Heart left ventricle (tissue), 16 donors: ENCODE measurements at regions not wholly inside any gene's neighbourhood (a gene's known extent, or its start where the extent isn't known, plus 50 kb on each side); places are given as distances from the start of the nearest gene placed in this dataset.

Source experiments
- ATAC-seq, 4 donors: fragments of 200-7000 bp; cut with Tn5 transposase; one replicate each; pipeline ENCODE4 v1.9.1; 2020 to 2022; ENCODE audit warnings: moderate library complexity in 4 of 4, mild to moderate bottlenecking in 3 of 4, moderate number of reproducible peaks in 1 of 4
- DNase-seq, 5 donors: peaks; one replicate each; pipeline ENCODE4 v3.0.0-alpha.2; 2020
- H3K27ac ChIP-seq, 12 donors: fragments of 200-600 bp; sonication (generic) in 4 of 12; one replicate each; pipeline versions ENCODE4 v1.5.0 to v1.8.0; 2016 to 2022; ENCODE audit warnings: mild to moderate bottlenecking in 2 of 12
- H3K27me3 ChIP-seq, 9 donors: fragments of 200-600 bp; sonication (generic) in 2 of 9; one replicate each; pipeline versions ENCODE4 v1.5.1 to v1.8.0; 2016 to 2022; ENCODE audit warnings: mild to moderate bottlenecking in 3 of 9
- H3K36me3 ChIP-seq, 9 donors: fragments of 200-600 bp; sonication (generic) in 2 of 9; one replicate each; pipeline versions ENCODE4 v1.5.0 to v1.8.0; 2018 to 2022; ENCODE audit warnings: mild to moderate bottlenecking in 2 of 9
- H3K4me1 ChIP-seq, 12 donors: fragments of 200-600 bp; sonication (generic) in 4 of 12; one replicate each; pipeline versions ENCODE4 v1.5.0 to v1.8.0; 2016 to 2022; ENCODE audit warnings: mild to moderate bottlenecking in 3 of 12
- H3K4me3 ChIP-seq, 12 donors: fragments of 200-600 bp; sonication (generic) in 4 of 12; one replicate each; pipeline versions ENCODE4 v1.5.0 to v1.8.0; 2017 to 2022; ENCODE audit warnings: mild to moderate bottlenecking in 9 of 12, moderate library complexity in 4 of 12
- H3K9me3 ChIP-seq, 12 donors: fragments of 200-600 bp; sonication (generic) in 4 of 12; one replicate each; pipeline versions ENCODE4 v1.5.0 to v1.8.0; 2016 to 2022; ENCODE audit warnings: mild to moderate bottlenecking in 1 of 12
- CTCF ChIP-seq, 12 donors: fragments of 200-600 bp; sonication (generic) in 4 of 12; IDR thresholded peaks; one replicate each; pipeline versions ENCODE4 v1.5.0 to v1.8.0; 2018 to 2022; ENCODE audit warnings: antibody characterized with exemption in 12 of 12, mild to moderate bottlenecking in 5 of 12
- POLR2A ChIP-seq, 2 donors: fragments of 450-650 bp; IDR thresholded peaks; one replicate each; pipeline ENCODE4 v1.6.1; 2017; ENCODE audit warnings: antibody characterized with exemption in 2 of 2, mild to moderate bottlenecking in 2 of 2, moderate library complexity in 2 of 2
- WGBS, 4 donors: extraction: QIAGEN DNeasy Blood & Tissue Kit in 2 of 4; methylation state at CpG; one replicate each; pipeline versions ENCODE4 v1.1.5 to v1.1.7; 2013 to 2018; 5-methylcytosine and 5-hydroxymethylcytosine counted together
- intact Hi-C, 10 donors: fragments of 100-400 bp; cut with DNase I; formaldehyde crosslinking; loops; one replicate each; pipeline versions ENCODE4 v1.11.1 to v1.14.2; 2022
- donor health status: ischemic (EF 13 %, LVEDD 7.1; RV severe dilation, severe dysfunction).
- donor health status: healthy with polysubstance abuse.
- donor health status: DM: no; HTN: yes; CAD: no.
- donor health status: DM: no; HTN: no; CAD: no.
- donor health status: ischemic (EF 25% LVEDD 6.9; RV normal size, moderate dysfunction).
- donor health status: ischemic (EF 25% LVEDD 5.7; RV mildly dilated, moderate dysfunction).
- donor health status: healthy.
- donor health status: DM: yes; HTN: yes; CAD: no.
- donor health status: ischemic (EF 35%, LVEDD 5.7; RV mildly dilated, moderate dysfunction).
- donor health status: nonischemic (EF 11% LVEDD 7.7; RV severe dilation, severe dysfunction).
- donor health status: DM: yes; HTN: yes; CAD: no.
- donor health status: PGD.
- donor health status: ischemic (EF 29% LVEDD 5.4; RV normal size, mild dysfunction).
- donor health status: nonischemic (EF 23%, LVEDD 6.1; RV moderate dilation, normal function).

- ATAC-seq (no peak), DNase-seq (no peak)
- TF ChIP-seq CTCF (IDR thresholded peaks at IDR 0.05), result no peak
- no peak for TF ChIP-seq POLR2A (IDR thresholded peaks at IDR 0.05)
- Histone ChIP-seq H3K27me3 (no peaks in the 10 kb centered on the region), H3K4me1 (peaks cover 0 to 46% (median 8%) of the 10 kb centered on the region in 12 donors), H3K9me3 (no peaks in the 10 kb centered on the region), H3K4me3 (no peak overlapping the region), H3K27ac (peak overlapping the region in 1 of 12 donors; percentile 58), H3K36me3 (no peaks in the 10 kb centered on the region)
- WGBS, 4 donors, result 62 to 83% (median 78%) methylated on average over 5 of the region's 5 CpGs
- intact Hi-C loops, result no loop called here
Observed at GRCh38 chr2:48207201-48207641, 107.3 kb upstream of the FOXN2 start.

- Histone ChIP-seq H3K4me1 (peaks cover 0 to 46% (median 8%) of the 10 kb centered on the region in 12 donors), H3K27ac (peak overlapping the region in 1 of 12 donors; percentile 58), H3K36me3 (no peaks in the 10 kb centered on the region), H3K9me3 (no peaks in the 10 kb centered on the region), H3K4me3 (no peak overlapping the region), H3K27me3 (no peaks in the 10 kb centered on the region)
- ATAC-seq (no peak), DNase-seq (no peak)
- intact Hi-C loops, result no loop called here
- 68 to 76% (median 72%) methylated on average over 3 of the region's 3 CpGs for WGBS, 4 donors
- TF ChIP-seq CTCF (IDR thresholded peaks at IDR 0.05) (no peak), POLR2A (IDR thresholded peaks at IDR 0.05) (no peak)
Observed at GRCh38 chr2:48207851-48208250, 106.6 kb upstream of the FOXN2 start.

GRCh38 chr2:48209214-48209885 is 105.1 kb upstream of the FOXN2 start:
- ATAC-seq, result peak in 2 of 4 donors; percentile 45 to 60
- H3K9me3 ChIP-seq, result no peaks in the 10 kb centered on the region
- H3K36me3 ChIP-seq, result no peaks in the 10 kb centered on the region
- H3K4me1 ChIP-seq, result peaks cover 0 to 53% (median 8%) of the 10 kb centered on the region in 12 donors
- H3K27ac ChIP-seq, result no peak overlapping the region
- intact Hi-C loops, result no loop called here
- TF ChIP-seq CTCF (IDR thresholded peaks at IDR 0.05) (no peak), POLR2A (IDR thresholded peaks at IDR 0.05) (no peak)
- no peak overlapping the region for H3K4me3 ChIP-seq
- no peak for DNase-seq
- no peaks in the 10 kb centered on the region for H3K27me3 ChIP-seq

- Histone ChIP-seq H3K27me3 (no peaks in the 10 kb centered on the region), H3K27ac (no peak overlapping the region), H3K9me3 (no peaks in the 10 kb centered on the region), H3K4me1 (peaks cover 0 to 52% (median 8%) of the 10 kb centered on the region in 12 donors), H3K4me3 (no peak overlapping the region), H3K36me3 (no peaks in the 10 kb centered on the region)
- no peak for DNase-seq
- intact Hi-C loops, result no loop called here
- TF ChIP-seq POLR2A (IDR thresholded peaks at IDR 0.05) (no peak), CTCF (IDR thresholded peaks at IDR 0.05) (no peak)
- 89 to 96% (median 93%) methylated on average over 2 of the region's 2 CpGs for WGBS, 4 donors
- no peak for ATAC-seq
Observed at GRCh38 chr2:48210189-48210588, 104.3 kb upstream of the FOXN2 start.
